NCI-H2107 treated with DMSO at 0.1 percent for 48 hours (cell line): ENCODE measurements at regions not wholly inside any gene's neighbourhood (a gene's known extent, or its start where the extent isn't known, plus 50 kb on each side); places are given as distances from the start of the nearest gene placed in this dataset.
"Not testable (repeated sequence)": the region's sequence is repeated elsewhere in the genome, so short reads cannot be mapped to it uniquely, and the experiment has no call there.

Experiments used
- DNase-seq: peaks from one replicate; lab custom pipeline; 2025; ENCODE audit not compliant: unreplicated experiment; lab: John Stamatoyannopoulos, UW

GRCh38 chr3:6242104-6242503 lies 618.8 kb upstream of the GRM7 start:
- no peak for DNase-seq

- no peak for DNase-seq
These were observed 612.4 kb upstream of the GRM7 start for GRCh38 chr3:6248528-6248927.

GRCh38 chr3:6249679-6250078 lies 611.2 kb upstream of the GRM7 start:
- no peak for DNase-seq

- DNase-seq, result no peak
These were observed 610.7 kb upstream of the GRM7 start for GRCh38 chr3:6250167-6250566.

GRCh38 chr3:6251612-6252400 lies 609.1 kb upstream of the GRM7 start:
- DNase-seq, result no peak

- no peak for DNase-seq
These were observed 606.4 kb upstream of the GRM7 start for GRCh38 chr3:6254490-6254889.

GRCh38 chr3:6255229-6255628 lies 605.7 kb upstream of the GRM7 start:
- no peak for DNase-seq

GRCh38 chr3:6260551-6261191 lies 600.2 kb upstream of the GRM7 start:
- no peak for DNase-seq

GRCh38 chr3:6262010-6262409 lies 598.9 kb upstream of the GRM7 start:
- peak; percentile 29 for DNase-seq

GRCh38 chr3:6264036-6264435 lies 596.9 kb upstream of the GRM7 start:
- no peak for DNase-seq

GRCh38 chr3:6264906-6265305 lies 596.0 kb upstream of the GRM7 start:
- no peak for DNase-seq

- DNase-seq, result no peak
These were observed 594.8 kb upstream of the GRM7 start for GRCh38 chr3:6266135-6266534.

GRCh38 chr3:6273878-6274277 lies 587.0 kb upstream of the GRM7 start:
- no peak for DNase-seq

- no peak for DNase-seq
These were observed 579.3 kb upstream of the GRM7 start for GRCh38 chr3:6281662-6282061.

GRCh38 chr3:6282918-6283317 lies 578.0 kb upstream of the GRM7 start:
- DNase-seq, result no peak

- no peak for DNase-seq
These were observed 573.6 kb upstream of the GRM7 start for GRCh38 chr3:6287088-6287875.

- DNase-seq, result no peak
These were observed 559.3 kb upstream of the GRM7 start for GRCh38 chr3:6301626-6302025.

- no peak for DNase-seq
These were observed 545.0 kb upstream of the GRM7 start for GRCh38 chr3:6315906-6316305.

- no peak for DNase-seq
These were observed 538.9 kb upstream of the GRM7 start for GRCh38 chr3:6321999-6322398.

GRCh38 chr3:6326771-6327170 lies 534.1 kb upstream of the GRM7 start:
- DNase-seq, result no peak

- DNase-seq, result not testable (repeated sequence)
These were observed 520.0 kb upstream of the GRM7 start for GRCh38 chr3:6340980-6341325.

- no peak for DNase-seq
These were observed 509.2 kb upstream of the GRM7 start for GRCh38 chr3:6351752-6352151.
